ENCODE measurements at regions not wholly inside any gene's neighbourhood (a gene's known extent, or its start where the extent isn't known, plus 50 kb on each side); places are given as distances from the start of the nearest gene placed in this dataset.

GRCh38 chrX:111005166-111005565 lies 90.8 kb upstream of the PAK3 start:
- no peak for DNase-seq
- Mint-ChIP-seq H3K4me3 (no peak overlapping the region), H3K36me3 (no peaks in the 10 kb centered on the region), H3K27ac (no peak overlapping the region), H3K4me1 (no peaks in the 10 kb centered on the region), H3K27me3 (peaks cover 0 to 34% of the 10 kb centered on the region in 2 donors), H3K9me3 (no peaks in the 10 kb centered on the region)
- ChIA-PET CTCF (no interaction called here), POLR2A (no interaction called here)
- no peak overlapping the region for H3K27ac ChIP-seq (ENCODE audit: low read length)
- 33% methylated on average over 1 of the region's 4 CpGs for WGBS (ENCODE audit: insufficient coverage)
- no peaks in the 10 kb centered on the region for H3K4me1 ChIP-seq (ENCODE audit: control insufficient read depth in 1 of 2, extremely low read depth in 1 of 2, insufficient read depth in 2 of 2, low read length in 2 of 2)
- no peaks in the 10 kb centered on the region for H3K9me3 ChIP-seq
- H3K27me3 ChIP-seq (replicated peaks in 1 of 2; ENCODE audit: control insufficient read depth in 2 of 2, extremely low read depth in 1 of 2, insufficient read depth in 2 of 2, low read length in 1 of 2) = no peaks in the 10 kb centered on the region
- no peak overlapping the region for H3K4me3 ChIP-seq (ENCODE audit: control insufficient read depth in 1 of 2, extremely low read depth in 1 of 2, low read length in 1 of 2)
- H3K36me3 ChIP-seq (ENCODE audit: control insufficient read depth in 2 of 2, extremely low read depth in 1 of 2, insufficient read depth in 1 of 2, low read length in 1 of 2) = no peaks in the 10 kb centered on the region
- ATAC-seq (replicated peaks in 1 of 4) = no peak

GRCh38 chrX:111003118-111003517 lies 92.9 kb upstream of the PAK3 start:
- no peaks in the 10 kb centered on the region for H3K36me3 ChIP-seq (ENCODE audit: control insufficient read depth in 2 of 2, extremely low read depth in 1 of 2, insufficient read depth in 1 of 2, low read length in 1 of 2)
- no CpG with 5 or more reads among the region's 4 CpGs for WGBS (ENCODE audit: insufficient coverage)
- H3K4me3 Mint-ChIP-seq = no peak overlapping the region

GRCh38 chrX:110992611-110993010 lies 103.4 kb upstream of the PAK3 start:
- Mint-ChIP-seq H3K27ac (no peak overlapping the region), H3K4me3 (no peak overlapping the region), H3K27me3 (peaks cover 0 to 44% of the 10 kb centered on the region in 2 donors), H3K4me1 (no peaks in the 10 kb centered on the region), H3K36me3 (no peaks in the 10 kb centered on the region), H3K9me3 (no peaks in the 10 kb centered on the region)
- Histone ChIP-seq H3K27me3 (replicated peaks in 1 of 2; ENCODE audit: control insufficient read depth in 2 of 2, extremely low read depth in 1 of 2, insufficient read depth in 2 of 2, low read length in 1 of 2) (peaks cover 0 to 2% of the 10 kb centered on the region in 2 experiments), H3K9me3 (no peaks in the 10 kb centered on the region), H3K4me1 (ENCODE audit: control insufficient read depth in 1 of 2, extremely low read depth in 1 of 2, insufficient read depth in 2 of 2, low read length in 2 of 2) (no peaks in the 10 kb centered on the region), H3K36me3 (ENCODE audit: control insufficient read depth in 2 of 2, extremely low read depth in 1 of 2, insufficient read depth in 1 of 2, low read length in 1 of 2) (no peaks in the 10 kb centered on the region), H3K27ac (ENCODE audit: low read length) (no peak overlapping the region), H3K4me3 (ENCODE audit: control insufficient read depth in 1 of 2, extremely low read depth in 1 of 2, low read length in 1 of 2) (no peak overlapping the region)
- ChIA-PET POLR2A (no interaction called here), CTCF (interaction anchor here (1.2 to 2.7 kb wide), 2 partner anchors 108 kb away, joined by 7 to 8 read pairs; no protein-coding TSS in a partner anchor)
- DNase-seq (peak in 20 of 35 experiments; percentile 0 to 50 (median 6)), ATAC-seq (replicated peaks in 1 of 4) (peak in 1 of 4 experiments; percentile 42)
- 19% methylated on average over 4 of the region's 8 CpGs for WGBS (ENCODE audit: insufficient coverage)

More at GRCh38 chrX:111003118-111003517, 92.9 kb upstream of the PAK3 start:
- no peak overlapping the region for H3K27ac Mint-ChIP-seq
- Histone ChIP-seq H3K9me3 (no peaks in the 10 kb centered on the region), H3K4me1 (ENCODE audit: control insufficient read depth in 1 of 2, extremely low read depth in 1 of 2, insufficient read depth in 2 of 2, low read length in 2 of 2) (no peaks in the 10 kb centered on the region), H3K27me3 (replicated peaks in 1 of 2; ENCODE audit: control insufficient read depth in 2 of 2, extremely low read depth in 1 of 2, insufficient read depth in 2 of 2, low read length in 1 of 2) (no peaks in the 10 kb centered on the region), H3K4me3 (ENCODE audit: control insufficient read depth in 1 of 2, extremely low read depth in 1 of 2, low read length in 1 of 2) (no peak overlapping the region), H3K27ac (ENCODE audit: low read length) (no peak overlapping the region)
- H3K27me3 Mint-ChIP-seq = peaks cover 5 to 36% of the 10 kb centered on the region in 2 donors
- no peak for ATAC-seq (replicated peaks in 1 of 4)
- no peak for DNase-seq
- ChIA-PET POLR2A (no interaction called here), CTCF (no interaction called here)
- H3K4me1 Mint-ChIP-seq = no peaks in the 10 kb centered on the region
- no peaks in the 10 kb centered on the region for H3K36me3 Mint-ChIP-seq
- peaks cover 0 to 3% (median 0%) of the 10 kb centered on the region in 3 donors for H3K9me3 Mint-ChIP-seq

- no peak overlapping the region for H3K4me3 Mint-ChIP-seq
- no peak overlapping the region for H3K4me3 ChIP-seq (ENCODE audit: control insufficient read depth in 1 of 2, extremely low read depth in 1 of 2, low read length in 1 of 2)
- H3K9me3 ChIP-seq = no peaks in the 10 kb centered on the region
- WGBS (ENCODE audit: insufficient coverage) = no CpG with 5 or more reads among the region's 6 CpGs
- H3K9me3 Mint-ChIP-seq = no peaks in the 10 kb centered on the region
- H3K4me1 ChIP-seq (ENCODE audit: control insufficient read depth in 1 of 2, extremely low read depth in 1 of 2, insufficient read depth in 2 of 2, low read length in 2 of 2) = no peaks in the 10 kb centered on the region
- DNase-seq (no peak), ATAC-seq (replicated peaks in 1 of 4) (no peak)
- no peaks in the 10 kb centered on the region for H3K36me3 Mint-ChIP-seq
- no peak overlapping the region for H3K27ac Mint-ChIP-seq
- POLR2A ChIA-PET = no interaction called here
- peaks cover 0 to 43% of the 10 kb centered on the region in 2 donors for H3K27me3 Mint-ChIP-seq
- H3K4me1 Mint-ChIP-seq = no peaks in the 10 kb centered on the region
- CTCF ChIA-PET = interaction anchor here (0.6 to 2.2 kb wide), 3 partner anchors 11 to 110 kb away, joined by 3 to 8 read pairs (median 4); no protein-coding TSS in a partner anchor
- H3K27me3 ChIP-seq (replicated peaks in 1 of 2; ENCODE audit: control insufficient read depth in 2 of 2, extremely low read depth in 1 of 2, insufficient read depth in 2 of 2, low read length in 1 of 2) = peaks cover 0 to 2% of the 10 kb centered on the region in 2 experiments
- no peaks in the 10 kb centered on the region for H3K36me3 ChIP-seq (ENCODE audit: control insufficient read depth in 2 of 2, extremely low read depth in 1 of 2, insufficient read depth in 1 of 2, low read length in 1 of 2)
- H3K27ac ChIP-seq (ENCODE audit: low read length) = no peak overlapping the region
Observed at GRCh38 chrX:110989869-110990268, 106.1 kb upstream of the PAK3 start.

GRCh38 chrX:110989447-110989846 lies 106.5 kb upstream of the PAK3 start:
- DNase-seq (no peak), ATAC-seq (replicated peaks in 1 of 4) (no peak)
- Mint-ChIP-seq H3K9me3 (no peaks in the 10 kb centered on the region), H3K36me3 (no peaks in the 10 kb centered on the region), H3K4me3 (no peak overlapping the region), H3K4me1 (no peaks in the 10 kb centered on the region), H3K27ac (no peak overlapping the region), H3K27me3 (peaks cover 0 to 39% of the 10 kb centered on the region in 2 donors)
- H3K9me3 ChIP-seq = no peaks in the 10 kb centered on the region
- H3K4me1 ChIP-seq (ENCODE audit: control insufficient read depth in 1 of 2, extremely low read depth in 1 of 2, insufficient read depth in 2 of 2, low read length in 2 of 2) = no peaks in the 10 kb centered on the region
- H3K27ac ChIP-seq (ENCODE audit: low read length) = no peak overlapping the region
- no peak overlapping the region for H3K4me3 ChIP-seq (ENCODE audit: control insufficient read depth in 1 of 2, extremely low read depth in 1 of 2, low read length in 1 of 2)
- ChIA-PET CTCF (interaction anchor here in 1 of 2 donors (2.2 kb wide), 1 partner anchor 111 kb away, joined by 8 read pairs; no protein-coding TSS in a partner anchor), POLR2A (no interaction called here)
- H3K27me3 ChIP-seq (replicated peaks in 1 of 2; ENCODE audit: control insufficient read depth in 2 of 2, extremely low read depth in 1 of 2, insufficient read depth in 2 of 2, low read length in 1 of 2) = peaks cover 0 to 2% of the 10 kb centered on the region in 2 experiments
- WGBS (ENCODE audit: insufficient coverage) = no CpG with 5 or more reads among the region's 3 CpGs
- H3K36me3 ChIP-seq (ENCODE audit: control insufficient read depth in 2 of 2, extremely low read depth in 1 of 2, insufficient read depth in 1 of 2, low read length in 1 of 2) = no peaks in the 10 kb centered on the region

- Histone ChIP-seq H3K4me1 (ENCODE audit: control insufficient read depth in 1 of 2, extremely low read depth in 1 of 2, insufficient read depth in 2 of 2, low read length in 2 of 2) (no peaks in the 10 kb centered on the region), H3K9me3 (no peaks in the 10 kb centered on the region), H3K4me3 (ENCODE audit: control insufficient read depth in 1 of 2, extremely low read depth in 1 of 2, low read length in 1 of 2) (no peak overlapping the region), H3K27ac (ENCODE audit: low read length) (no peak overlapping the region), H3K36me3 (ENCODE audit: control insufficient read depth in 2 of 2, extremely low read depth in 1 of 2, insufficient read depth in 1 of 2, low read length in 1 of 2) (no peaks in the 10 kb centered on the region), H3K27me3 (replicated peaks in 1 of 2; ENCODE audit: control insufficient read depth in 2 of 2, extremely low read depth in 1 of 2, insufficient read depth in 2 of 2, low read length in 1 of 2) (peaks cover 0 to 2% of the 10 kb centered on the region in 2 experiments)
- ATAC-seq (replicated peaks in 1 of 4) (no peak), DNase-seq (peak in 1 of 35 experiments; percentile 5)
- Mint-ChIP-seq H3K9me3 (no peaks in the 10 kb centered on the region), H3K4me1 (no peaks in the 10 kb centered on the region), H3K36me3 (no peaks in the 10 kb centered on the region), H3K27me3 (peaks cover 0 to 39% of the 10 kb centered on the region in 2 donors), H3K27ac (no peak overlapping the region), H3K4me3 (no peak overlapping the region)
- WGBS (ENCODE audit: insufficient coverage) = no CpG with 5 or more reads among the region's 3 CpGs
- ChIA-PET CTCF (interaction anchor here in 1 of 2 donors (1.2 kb wide), 1 partner anchor 113 kb away, joined by 4 read pairs; no protein-coding TSS in a partner anchor), POLR2A (no interaction called here)
Observed at GRCh38 chrX:110987292-110987691, 108.7 kb upstream of the PAK3 start.

GRCh38 chrX:110985470-110985869 lies 110.5 kb upstream of the PAK3 start:
- Histone ChIP-seq H3K36me3 (ENCODE audit: control insufficient read depth in 2 of 2, extremely low read depth in 1 of 2, insufficient read depth in 1 of 2, low read length in 1 of 2) (no peaks in the 10 kb centered on the region), H3K9me3 (no peaks in the 10 kb centered on the region), H3K4me3 (ENCODE audit: control insufficient read depth in 1 of 2, extremely low read depth in 1 of 2, low read length in 1 of 2) (no peak overlapping the region), H3K27ac (ENCODE audit: low read length) (no peak overlapping the region), H3K27me3 (replicated peaks in 1 of 2; ENCODE audit: control insufficient read depth in 2 of 2, extremely low read depth in 1 of 2, insufficient read depth in 2 of 2, low read length in 1 of 2) (no peaks in the 10 kb centered on the region), H3K4me1 (ENCODE audit: control insufficient read depth in 1 of 2, extremely low read depth in 1 of 2, insufficient read depth in 2 of 2, low read length in 2 of 2) (no peaks in the 10 kb centered on the region)
- Mint-ChIP-seq H3K27ac (no peak overlapping the region), H3K27me3 (peaks cover 0 to 32% of the 10 kb centered on the region in 2 donors), H3K9me3 (no peaks in the 10 kb centered on the region), H3K4me1 (no peaks in the 10 kb centered on the region), H3K36me3 (no peaks in the 10 kb centered on the region), H3K4me3 (no peak overlapping the region)
- WGBS (ENCODE audit: insufficient coverage) = no CpG with 5 or more reads among the region's 2 CpGs
- ChIA-PET CTCF (no interaction called here), POLR2A (no interaction called here)
- ATAC-seq (replicated peaks in 1 of 4) (no peak), DNase-seq (no peak)

All from T-cell (primary cell).